NCI-H2029 treated with DMSO at 0.1 percent for 48 hours (cell line): ENCODE measurements at regions not wholly inside any gene's neighbourhood (a gene's known extent, or its start where the extent isn't known, plus 50 kb on each side); places are given as distances from the start of the nearest gene placed in this dataset.
A peak's percentile ranks its signal among the peaks of the same experiment; 100 is the strongest.

Experiments used
- DNase-seq: peaks from one replicate; lab custom pipeline; 2025; lab: John Stamatoyannopoulos, UW

- DNase-seq: no peak
Observed at GRCh38 chr3:176554791-176555654, 642.3 kb downstream of the TBL1XR1 start.

GRCh38 chr3:176554264-176554663 lies 643.0 kb downstream of the TBL1XR1 start:
- no peak for DNase-seq

- no peak for DNase-seq
Observed at GRCh38 chr3:176526942-176527341, 670.3 kb downstream of the TBL1XR1 start.

GRCh38 chr3:176526225-176526624 lies 671.1 kb downstream of the TBL1XR1 start:
- peak; percentile 10 for DNase-seq

GRCh38 chr3:176523114-176523513 lies 674.2 kb downstream of the TBL1XR1 start:
- DNase-seq: no peak

- DNase-seq: no peak
Observed at GRCh38 chr3:176522436-176522835, 674.8 kb downstream of the TBL1XR1 start.

- DNase-seq: no peak
Observed at GRCh38 chr3:176521531-176522175, 675.6 kb downstream of the TBL1XR1 start.

GRCh38 chr3:176514297-176514696 lies 683.0 kb downstream of the TBL1XR1 start:
- DNase-seq: no peak

- no peak for DNase-seq
Observed at GRCh38 chr3:176513604-176514003, 683.7 kb downstream of the TBL1XR1 start.

- DNase-seq: no peak
Observed at GRCh38 chr3:176512037-176512436, 685.2 kb downstream of the TBL1XR1 start.

GRCh38 chr3:176510097-176510496 lies 687.2 kb downstream of the TBL1XR1 start:
- DNase-seq: no peak

- DNase-seq: no peak
Observed at GRCh38 chr3:176505878-176506621, 691.2 kb downstream of the TBL1XR1 start.

GRCh38 chr3:176491084-176491483 lies 706.2 kb downstream of the TBL1XR1 start:
- no peak for DNase-seq

GRCh38 chr3:176490357-176490756 lies 706.9 kb downstream of the TBL1XR1 start:
- DNase-seq: no peak

- DNase-seq: no peak
Observed at GRCh38 chr3:176479248-176479647, 718.0 kb downstream of the TBL1XR1 start.

GRCh38 chr3:176469694-176470205 lies 727.5 kb downstream of the TBL1XR1 start:
- no peak for DNase-seq

- no peak for DNase-seq
Observed at GRCh38 chr3:176463610-176464009, 733.7 kb downstream of the TBL1XR1 start.

- DNase-seq: no peak
Observed at GRCh38 chr3:176447369-176447768, 749.9 kb downstream of the TBL1XR1 start.

GRCh38 chr3:176442326-176442725 lies 755.0 kb downstream of the TBL1XR1 start:
- DNase-seq: no peak

GRCh38 chr3:176439729-176440128 lies 757.6 kb downstream of the TBL1XR1 start:
- no peak for DNase-seq

GRCh38 chr3:176431991-176432390 lies 765.3 kb downstream of the TBL1XR1 start:
- DNase-seq: no peak

GRCh38 chr3:176431038-176431418 lies 766.3 kb downstream of the TBL1XR1 start:
- DNase-seq: no peak
